HG03045 (cell line): ENCODE measurements at regions not wholly inside any gene's neighbourhood (a gene's known extent, or its start where the extent isn't known, plus 50 kb on each side); places are given as distances from the start of the nearest gene placed in this dataset.
"Not testable (repeated sequence)": the region's sequence is repeated elsewhere in the genome, so short reads cannot be mapped to it uniquely, and the experiment has no call there.

Experiments used
- ATAC-seq: cut with Tn5 transposase; IDR thresholded peaks from one replicate; pipeline ENCODE4 v1.9.1; 2021; ENCODE audit warnings: mild to moderate bottlenecking, moderate library complexity; ENCODE audit not compliant: unreplicated experiment

DNA sequence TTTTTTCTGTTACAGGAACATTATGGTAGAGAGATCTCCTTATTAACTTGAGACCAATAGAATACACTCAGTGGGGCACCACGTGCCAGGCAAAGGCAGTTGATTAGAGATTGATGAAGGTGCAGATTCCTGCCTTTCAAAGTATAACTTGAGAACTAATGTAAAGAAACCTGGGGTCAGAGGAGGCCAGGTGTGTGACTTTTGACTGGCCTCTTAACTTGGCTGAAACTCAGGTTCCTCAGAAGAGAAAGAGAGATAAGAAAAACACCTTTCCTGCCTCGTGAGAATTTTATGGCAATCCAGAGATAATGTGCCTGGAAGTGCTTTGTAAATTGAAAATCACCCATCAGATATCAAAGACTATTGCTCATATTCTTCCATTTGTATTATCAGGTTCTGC lies 110.7 kb upstream of the GZMB start:
- ATAC-seq = no peak

DNA sequence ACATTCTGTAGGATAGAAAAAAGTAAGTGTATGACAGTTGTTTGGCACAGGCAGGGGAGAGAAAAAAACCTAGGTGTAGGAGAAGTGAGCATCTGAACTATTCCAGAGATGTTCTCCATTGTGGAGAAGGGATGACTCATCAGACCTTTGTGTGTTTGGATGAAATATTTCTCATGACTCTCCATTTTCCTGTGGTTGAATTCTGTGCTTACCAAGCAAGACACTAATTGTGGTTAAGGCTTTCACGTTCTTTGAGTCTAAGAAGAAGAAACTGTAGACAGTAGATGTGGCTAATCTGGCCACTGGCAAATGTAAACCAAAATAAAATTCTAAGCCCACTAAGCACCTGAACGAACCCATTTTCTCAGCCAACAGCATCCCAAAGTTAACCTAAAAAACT lies 107.9 kb upstream of the GZMB start:
- ATAC-seq = no peak

- no peak for ATAC-seq
Measured at GRCh38 chr14:24735984-24736630, 102.1 kb upstream of the GZMB start.

GRCh38 chr14:24734917-24735500 lies 101.0 kb upstream of the GZMB start:
- ATAC-seq = no peak

DNA sequence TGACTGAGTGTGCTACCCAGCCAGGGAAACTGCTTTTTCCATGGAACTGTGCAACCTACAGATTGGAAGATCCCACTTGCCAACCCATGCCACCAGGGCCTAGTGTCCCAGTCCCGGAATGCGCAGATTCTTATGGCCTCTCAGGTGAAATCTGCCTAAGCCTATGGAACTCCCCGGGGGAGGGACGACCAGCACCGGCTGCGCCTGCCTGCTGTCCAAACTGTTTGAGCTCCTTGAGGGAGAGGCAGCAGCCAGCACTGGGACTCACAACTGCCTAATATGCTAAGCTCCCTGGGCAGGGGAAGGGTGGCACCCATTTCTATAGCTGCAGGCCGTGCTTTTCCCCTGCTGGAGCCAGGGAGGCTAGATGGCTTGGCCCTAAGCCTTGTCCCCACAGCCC lies 92.5 kb upstream of the GZMB start:
- no peak for ATAC-seq

DNA sequence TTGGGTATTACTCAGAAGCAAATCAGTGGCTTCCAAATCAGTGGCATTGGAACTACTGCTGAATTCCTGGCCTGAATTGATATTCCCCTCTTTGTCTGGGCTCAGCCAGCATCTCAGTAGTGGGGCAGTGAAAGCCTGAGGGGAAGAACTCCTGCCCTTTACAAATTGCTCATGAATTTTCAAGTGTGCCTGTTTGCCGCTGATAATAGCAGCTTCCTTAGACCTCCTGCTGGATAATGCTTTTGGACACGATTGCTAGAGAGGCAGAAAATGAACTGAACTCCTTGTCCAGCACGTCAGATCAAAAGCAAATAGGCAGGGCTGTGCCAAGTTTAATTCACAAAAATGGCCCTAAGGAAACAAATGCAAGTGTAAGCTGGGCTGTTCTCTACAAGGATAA lies 91.3 kb upstream of the GZMB start:
- no peak for ATAC-seq

DNA sequence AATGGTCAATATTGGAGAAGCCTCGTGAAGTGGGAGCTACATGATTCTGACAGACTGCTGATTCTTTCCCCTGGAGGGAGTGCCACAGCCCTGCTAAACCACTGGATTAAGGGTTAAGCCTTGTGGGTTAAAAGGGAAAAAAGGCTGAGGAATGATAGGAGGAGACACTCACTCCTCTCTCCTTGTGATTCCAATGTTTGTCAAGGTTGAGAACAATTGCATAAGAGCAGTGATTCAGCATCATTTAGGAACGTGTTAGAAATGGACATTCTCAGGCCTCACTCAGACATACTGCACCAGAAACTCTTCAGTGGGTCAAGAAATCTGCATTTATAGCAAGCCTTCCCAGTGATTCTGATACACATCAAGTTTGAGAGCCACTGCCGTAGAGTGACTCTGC lies 87.8 kb upstream of the GZMB start:
- ATAC-seq = no peak

- no peak for ATAC-seq
Measured at GRCh38 chr14:24715239-24715638, 81.2 kb upstream of the GZMB start.

DNA sequence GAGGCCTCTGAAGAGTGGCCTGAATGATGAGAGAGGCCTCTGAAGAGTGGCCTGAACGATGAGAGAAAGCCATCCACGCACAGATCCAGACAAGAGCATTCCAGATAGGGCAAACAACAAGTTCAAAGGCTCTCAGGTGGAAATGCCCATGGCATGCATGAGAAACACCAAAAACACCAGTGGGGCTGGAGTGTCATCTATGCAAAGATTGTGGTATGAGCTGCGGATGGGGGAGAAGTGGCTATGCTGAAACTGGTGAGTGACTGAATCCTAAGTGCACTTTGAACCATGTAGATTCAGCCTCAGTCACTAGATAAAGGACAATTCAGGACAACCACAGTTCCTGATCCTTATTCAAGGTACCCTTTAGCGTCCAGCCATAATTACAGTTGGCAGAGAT lies 79.4 kb upstream of the GZMB start:
- no peak for ATAC-seq

DNA sequence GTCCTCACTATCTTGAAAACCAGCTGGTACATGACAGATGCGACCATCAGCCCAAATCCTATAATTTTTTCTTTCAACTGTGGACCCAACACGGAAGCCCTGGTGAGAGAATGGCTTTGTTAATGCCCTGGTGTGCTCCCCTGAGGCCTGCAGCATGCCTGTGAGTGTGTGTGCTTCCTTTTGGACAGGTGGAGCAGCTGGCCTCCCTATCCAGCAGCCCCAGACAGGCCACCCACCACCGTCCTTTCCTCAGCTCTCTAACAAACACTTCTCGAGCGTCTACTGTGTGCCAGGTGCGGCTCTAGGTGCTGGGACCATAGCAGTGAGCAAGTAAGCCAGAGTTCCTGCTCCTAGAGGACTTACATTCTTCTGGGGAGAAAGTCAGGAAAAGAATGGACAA lies 78.9 kb upstream of the GZMB start:
- ATAC-seq = no peak

- ATAC-seq = no peak
Measured at GRCh38 chr14:24712374-24712773, 78.4 kb upstream of the GZMB start.

- ATAC-seq = no peak
Measured at GRCh38 chr14:24710403-24711112, 76.6 kb upstream of the GZMB start.

GRCh38 chr14:24708684-24709083 lies 74.7 kb upstream of the GZMB start:
- ATAC-seq = no peak

- no peak for ATAC-seq
Measured at GRCh38 chr14:24706351-24706750, 72.4 kb upstream of the GZMB start.

GRCh38 chr14:24705840-24706239 lies 71.8 kb upstream of the GZMB start:
- ATAC-seq = peak; percentile 78

GRCh38 chr14:24701062-24701461 lies 67.1 kb upstream of the GZMB start:
- no peak for ATAC-seq

- ATAC-seq = no peak
Measured at GRCh38 chr14:24700511-24700910, 66.5 kb upstream of the GZMB start.

- ATAC-seq = no peak
Measured at GRCh38 chr14:24699052-24699451, 65.1 kb upstream of the GZMB start.

- not testable (repeated sequence) for ATAC-seq
Measured at GRCh38 chr14:24696280-24696920, 62.4 kb upstream of the GZMB start.

DNA sequence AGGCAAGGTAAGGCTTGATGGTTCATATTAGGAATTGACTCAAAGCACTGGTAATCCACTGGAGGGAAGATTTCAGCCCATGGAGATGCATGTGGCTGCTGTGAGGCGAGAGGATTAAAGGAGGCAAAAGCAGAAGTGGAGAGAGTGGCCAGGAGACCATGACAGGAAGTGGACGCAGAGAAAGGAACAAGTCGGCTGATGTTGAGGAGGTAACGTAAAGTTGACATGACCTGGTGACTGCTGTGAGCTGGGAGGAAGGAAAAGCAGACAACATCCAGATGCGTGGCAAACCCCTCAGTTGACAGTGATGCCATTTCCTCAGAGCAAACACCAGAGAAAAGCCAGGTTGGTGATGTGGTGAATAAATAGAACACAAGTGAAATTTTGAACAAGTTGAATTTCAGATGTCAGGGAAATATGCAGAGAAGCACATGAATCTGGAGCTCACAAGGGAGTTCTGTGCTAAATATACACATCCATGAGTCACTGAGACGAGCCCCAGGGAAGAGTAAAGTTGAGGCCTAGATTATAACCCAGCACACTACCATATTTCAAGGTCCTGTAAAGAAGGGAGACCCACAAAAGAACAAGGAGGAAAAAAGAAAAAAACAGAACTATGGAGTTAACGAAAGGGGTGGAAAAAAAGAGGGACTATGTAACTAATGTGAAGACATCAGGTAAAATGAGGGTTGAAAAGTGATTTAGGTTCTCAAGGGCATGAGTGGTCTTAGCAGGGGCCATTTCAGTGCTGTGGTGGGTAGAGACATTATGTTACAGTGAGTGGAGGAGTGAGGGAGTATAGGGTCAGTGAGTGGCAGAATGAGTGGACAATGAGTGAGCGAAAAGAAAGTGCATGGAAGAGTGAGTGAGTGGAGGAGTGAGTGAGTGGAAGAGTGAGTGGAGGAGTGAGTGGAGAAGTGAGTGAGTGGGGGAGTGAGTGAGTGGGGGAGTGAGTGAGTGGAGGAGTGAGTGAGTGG lies 61.6 kb upstream of the GZMB start:
- no peak for ATAC-seq

DNA sequence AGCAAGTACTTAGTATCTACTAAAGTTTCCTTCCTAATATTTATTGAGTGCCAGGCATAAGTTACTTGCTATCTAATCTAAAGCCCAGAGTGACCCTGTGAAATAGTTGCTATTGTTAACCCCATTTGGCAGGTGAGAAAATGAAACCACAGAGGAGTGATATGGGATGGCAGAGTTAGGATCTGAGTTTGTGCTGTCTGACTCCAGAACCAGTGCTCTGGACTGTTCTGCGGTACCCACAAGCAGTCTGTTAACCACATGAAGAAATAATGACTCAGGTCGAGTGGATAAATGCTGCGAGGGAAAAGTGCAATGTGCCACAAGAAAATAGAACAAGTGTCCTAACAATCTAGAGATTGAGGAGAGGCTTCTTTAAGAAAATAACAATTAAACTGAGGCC lies 60.7 kb upstream of the GZMB start:
- ATAC-seq = no peak
